GM18505 (cell line): ENCODE measurements at regions not wholly inside any gene's neighbourhood (a gene's known extent, or its start where the extent isn't known, plus 50 kb on each side); places are given as distances from the start of the nearest gene placed in this dataset.

ENCODE experiments used
- ATAC-seq: cut with Tn5 transposase; IDR thresholded peaks from one replicate; pipeline ENCODE4 v1.9.1; 2021; ENCODE audit not compliant: unreplicated experiment
- POLR2A ChIP-seq: IDR thresholded peaks from 4 replicates; pipeline ENCODE4 v1.6.1; 2011; ENCODE audit warnings: borderline replicate concordance; ENCODE audit not compliant: insufficient read depth, insufficient read length; ENCODE audit errors: extremely low read depth

- no peak for TF ChIP-seq POLR2A
- no peak for ATAC-seq
Measured at GRCh38 chr2:7452110-7452876, 535.1 kb downstream of the RNF144A start.

DNA sequence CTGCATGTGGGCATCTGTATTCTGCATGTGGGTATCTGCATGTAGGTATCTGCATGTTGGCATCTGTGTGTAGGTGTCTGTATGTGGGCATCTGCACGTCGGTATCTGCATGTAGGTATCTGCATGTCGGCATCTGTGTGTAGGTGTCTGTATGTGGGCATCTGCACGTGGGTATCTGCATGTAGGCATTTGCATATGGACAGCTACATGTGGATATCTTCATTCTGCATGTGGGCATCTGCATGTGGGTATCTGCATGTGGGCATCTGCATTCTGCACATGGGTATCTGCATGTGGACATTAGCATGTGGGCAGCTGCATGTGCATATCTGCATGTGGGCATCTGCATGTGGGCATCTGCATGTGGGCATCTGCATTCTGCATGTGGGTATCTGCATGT is 537.4 kb downstream of the RNF144A start:
- no peak for ATAC-seq
- TF ChIP-seq POLR2A, result no peak

GRCh38 chr2:7456762-7457161 is 539.5 kb downstream of the RNF144A start:
- TF ChIP-seq POLR2A, result no peak

DNA sequence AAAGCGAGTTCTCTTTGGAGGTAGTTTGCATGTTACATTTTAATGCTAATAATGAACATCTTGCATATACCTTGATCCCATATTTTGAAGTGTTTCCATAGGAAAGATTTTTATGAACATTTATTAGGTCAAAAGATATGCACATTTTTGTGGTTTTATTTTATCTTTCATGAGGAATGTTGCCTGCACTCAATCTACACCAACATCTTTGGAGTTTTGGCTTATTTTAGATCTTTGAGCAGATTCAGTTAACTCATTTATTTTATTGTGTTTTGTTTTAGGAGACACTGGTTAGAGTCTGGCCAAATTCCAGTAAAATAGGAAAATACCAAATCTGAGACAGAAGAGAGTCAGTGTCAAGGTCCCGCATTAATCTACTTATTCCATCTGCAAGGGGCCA is 540.9 kb downstream of the RNF144A start:
- TF ChIP-seq POLR2A, result no peak

More at GRCh38 chr2:7456762-7457161, 539.5 kb downstream of the RNF144A start:
- ATAC-seq, result no peak

GRCh38 chr2:7467782-7468447 is 550.7 kb downstream of the RNF144A start:
- TF ChIP-seq POLR2A, result no peak

More for the DNA sequence above, 540.9 kb downstream of the RNF144A start:
- ATAC-seq, result no peak

GRCh38 chr2:7468448-7468828 is 551.2 kb downstream of the RNF144A start:
- ATAC-seq, result no peak
- TF ChIP-seq POLR2A, result no peak

More at GRCh38 chr2:7467782-7468447, 550.7 kb downstream of the RNF144A start:
- ATAC-seq, result no peak

- TF ChIP-seq POLR2A, result no peak
- no peak for ATAC-seq
Measured at GRCh38 chr2:7468955-7469354, 551.7 kb downstream of the RNF144A start.

GRCh38 chr2:7471185-7471584 is 554.0 kb downstream of the RNF144A start:
- no peak for TF ChIP-seq POLR2A
- ATAC-seq, result no peak

DNA sequence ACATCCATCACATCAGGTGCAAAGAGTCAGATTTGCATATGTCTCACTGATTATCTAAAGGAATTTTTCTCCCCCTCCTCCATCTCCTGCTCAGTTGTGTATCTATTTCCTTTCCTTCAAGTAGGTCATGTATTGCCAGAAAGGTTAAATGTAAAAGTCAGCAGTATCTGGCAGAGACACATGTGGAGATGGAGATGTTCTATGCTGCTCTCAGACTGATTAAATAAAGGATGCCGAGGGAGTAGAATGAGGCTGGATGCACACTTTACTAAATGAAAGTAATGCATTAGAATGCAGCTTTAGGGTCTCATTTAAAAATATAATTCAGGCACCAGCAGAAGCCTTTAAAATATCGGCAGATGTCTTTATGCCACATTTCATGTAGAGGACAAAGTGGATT is 555.3 kb downstream of the RNF144A start:
- TF ChIP-seq POLR2A, result no peak
- ATAC-seq, result no peak

- no peak for TF ChIP-seq POLR2A
- no peak for ATAC-seq
Measured at GRCh38 chr2:7473135-7473771, 556.0 kb downstream of the RNF144A start.

DNA sequence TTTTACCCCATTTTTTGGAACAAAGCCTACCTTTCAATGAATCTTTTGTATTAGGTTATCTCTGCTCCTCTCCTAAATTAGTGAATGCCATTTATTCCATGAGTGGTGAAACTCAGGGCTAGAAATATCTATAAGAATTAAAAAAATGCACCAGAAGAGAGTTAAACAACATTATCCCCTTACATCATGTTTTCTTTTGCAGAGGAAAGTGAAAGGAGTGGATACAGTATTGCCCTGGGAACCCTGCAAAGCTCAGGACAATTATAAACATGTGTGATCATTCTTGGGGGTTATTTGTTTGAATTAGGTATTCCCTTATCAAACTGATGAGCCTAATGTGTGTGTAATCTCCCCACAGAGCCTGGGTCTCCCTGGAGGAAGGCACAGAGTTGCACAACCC is 559.2 kb downstream of the RNF144A start:
- no peak for ATAC-seq
- TF ChIP-seq POLR2A, result no peak

GRCh38 chr2:7479603-7480002 is 562.4 kb downstream of the RNF144A start:
- ATAC-seq, result no peak
- no peak for TF ChIP-seq POLR2A

DNA sequence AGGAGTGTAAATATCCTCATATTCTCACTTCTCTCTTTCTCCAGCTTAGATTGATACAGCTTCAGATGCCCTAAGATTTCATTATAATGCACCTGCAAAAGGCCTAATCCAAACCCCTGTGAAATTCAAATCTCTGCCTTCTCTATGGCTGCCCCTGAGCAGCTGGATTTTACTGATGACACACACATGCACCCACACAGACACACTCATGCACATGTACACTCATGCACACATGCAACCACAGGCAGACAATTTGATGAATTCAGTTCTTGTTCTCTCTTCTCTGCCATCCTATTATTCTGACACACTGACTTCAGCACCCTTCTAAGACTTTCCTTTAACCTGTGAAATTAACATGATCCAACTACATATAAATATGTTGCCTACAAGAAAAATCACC is 563.2 kb downstream of the RNF144A start:
- ATAC-seq, result no peak
- no peak for TF ChIP-seq POLR2A

DNA sequence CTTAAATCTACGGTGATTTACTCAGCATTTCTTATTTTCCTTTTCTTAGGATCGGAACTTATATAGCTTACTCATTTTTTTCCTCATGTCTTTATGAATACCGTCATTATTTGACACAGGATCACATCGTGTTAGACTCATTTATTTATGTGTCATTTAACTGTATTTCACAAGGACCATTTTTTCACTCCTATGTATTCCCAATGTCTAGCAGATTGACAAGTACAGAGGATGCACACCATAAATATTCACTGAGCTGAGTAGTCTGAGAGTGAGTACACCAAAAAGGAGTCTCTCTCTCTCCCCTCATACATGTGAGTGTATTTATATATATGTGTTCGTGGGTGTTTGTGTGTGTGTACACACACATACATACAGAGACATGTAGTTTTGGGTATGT is 573.5 kb downstream of the RNF144A start:
- no peak for TF ChIP-seq POLR2A
- ATAC-seq, result no peak
